AG04449 (cell line): ENCODE measurements at regions not wholly inside any gene's neighbourhood (a gene's known extent, or its start where the extent isn't known, plus 50 kb on each side); places are given as distances from the start of the nearest gene placed in this dataset.

Experiments used
- CTCF ChIA-PET: fragments of 350-600 bp; formaldehyde crosslinking; extraction: SDS; loops from one replicate; lab custom pipeline; 2021; ENCODE audit warnings: antibody characterized with exemption; lab: Yijun Ruan, JAX
- POLR2A ChIA-PET: fragments of 400-600, 350-600 bp; formaldehyde crosslinking; extraction: SDS; loops from one replicate; lab custom pipeline; 2020; ENCODE audit warnings: antibody characterized with exemption, inconsistent platforms; lab: Yijun Ruan, JAX
- DNase-seq: peaks from one replicate; pipeline ENCODE4 v3.0.0-alpha.2; 2010; ENCODE audit warnings: low read depth, low spot score
- H3K4me3 ChIP-seq: 2 replicates; pipeline ENCODE4 v1.5.1; 2011; ENCODE audit warnings: low read depth, mild to moderate bottlenecking, control low read depth, low read length
- CTCF ChIP-seq: IDR thresholded peaks from one replicate; pipeline ENCODE4 v1.5.1; 2011; ENCODE audit warnings: mild to moderate bottlenecking, moderate library complexity, low read length, control low read depth, inconsistent platforms; ENCODE audit not compliant: insufficient read depth; ENCODE audit errors: missing control alignments

- no peak for TF ChIP-seq CTCF
- DNase-seq = no peak
- ChIA-PET CTCF (interaction anchor here (0.9 to 1.2 kb wide), 3 partner anchors 13 to 21 kb away, joined by 3 to 7 read pairs (median 3); no protein-coding TSS in a partner anchor), POLR2A (no interaction called here)
- H3K4me3 ChIP-seq = no peak overlapping the region
These were observed 117.7 kb downstream of the SPTSSA start for GRCh38 chr14:34344318-34344717.

- TF ChIP-seq CTCF = no peak
- CTCF ChIA-PET = interaction anchor here (1.0 kb wide), 1 partner anchor 8 kb away, joined by 3 read pairs; no protein-coding TSS in a partner anchor
- H3K4me3 ChIP-seq = no peak overlapping the region
- POLR2A ChIA-PET = no interaction called here
- DNase-seq = no peak
These were observed 121.9 kb downstream of the SPTSSA start for GRCh38 chr14:34340025-34340625.

GRCh38 chr14:34338056-34338455 is 124.0 kb downstream of the SPTSSA start:
- no peak overlapping the region for H3K4me3 ChIP-seq
- DNase-seq = no peak
- ChIA-PET CTCF (interaction anchor here (2.1 to 2.5 kb wide), 3 partner anchors 10 to 15 kb away, joined by 10 to 16 read pairs (median 10); no protein-coding TSS in a partner anchor), POLR2A (no interaction called here)
- TF ChIP-seq CTCF = no peak

GRCh38 chr14:34336501-34336900 is 125.5 kb downstream of the SPTSSA start:
- ChIA-PET POLR2A (interaction anchor here (0.6 kb wide), 1 partner anchor 157 kb away, joined by 3 read pairs; no protein-coding TSS in a partner anchor), CTCF (interaction anchor here (0.9 to 2.5 kb wide), 2 partner anchors 12 to 14 kb away, joined by 4 to 16 read pairs; no protein-coding TSS in a partner anchor)
- DNase-seq = no peak
- no peak overlapping the region for H3K4me3 ChIP-seq
- TF ChIP-seq CTCF = no peak

GRCh38 chr14:34335968-34336367 is 126.1 kb downstream of the SPTSSA start:
- no peak overlapping the region for H3K4me3 ChIP-seq
- DNase-seq = no peak
- ChIA-PET CTCF (interaction anchor here (0.9 to 2.5 kb wide), 2 partner anchors 11 to 13 kb away, joined by 4 to 16 read pairs; no protein-coding TSS in a partner anchor), POLR2A (no interaction called here)
- TF ChIP-seq CTCF = no peak

- DNase-seq = no peak
- TF ChIP-seq CTCF = no peak
- POLR2A ChIA-PET = no interaction called here
- CTCF ChIA-PET = interaction anchor here (1.7 kb wide), 1 partner anchor 11 kb away, joined by 8 read pairs; no protein-coding TSS in a partner anchor
- no peak overlapping the region for H3K4me3 ChIP-seq
These were observed 127.7 kb downstream of the SPTSSA start for GRCh38 chr14:34334329-34334728.
